Lower leg skin (tissue), 4 donors: ENCODE measurements at regions not wholly inside any gene's neighbourhood (a gene's known extent, or its start where the extent isn't known, plus 50 kb on each side); places are given as distances from the start of the nearest gene placed in this dataset.
"Not testable (repeated sequence)": the region's sequence is repeated elsewhere in the genome, so short reads cannot be mapped to it uniquely, and the experiment has no call there.

Experiments used
- DNase-seq, 2 donors: peaks; one replicate each; pipeline ENCODE4 v3.0.0-alpha.2; 2019; ENCODE audit warnings: low spot score in 2 of 2
- H3K4me3 ChIP-seq: fragments of 200-600 bp; sonication (generic); 2 replicates; pipeline ENCODE4 v1.5.1; 2017; ENCODE audit warnings: mild to moderate bottlenecking, low read depth; ENCODE audit not compliant: poor library complexity, severe bottlenecking
- CTCF ChIP-seq, 3 donors: fragments of 450-650 bp; IDR thresholded peaks; one replicate each; pipeline ENCODE4 v1.5.1; 2016; ENCODE audit warnings: antibody characterized with exemption in 3 of 3, mild to moderate bottlenecking in 3 of 3, moderate library complexity in 2 of 3
- POLR2A ChIP-seq, 2 donors: fragments of 450-650 bp; IDR thresholded peaks; one replicate each; pipeline ENCODE4 v1.6.1; 2016 to 2017; ENCODE audit warnings: antibody characterized with exemption in 2 of 2, mild to moderate bottlenecking in 1 of 2, moderate library complexity in 1 of 2
- WGBS, 2 donors: methylation state at CpG; one replicate each; pipeline ENCODE4 v1.1.5; 2018; 5-methylcytosine and 5-hydroxymethylcytosine counted together
- intact Hi-C: fragments of 100-400 bp; cut with DNase I; formaldehyde crosslinking; loops from one replicate; pipeline ENCODE4 v1.15.0; 2023; ENCODE audit warnings: low total_unique reads

GRCh38 chr4:82276332-82276640, 97.5 kb downstream of the HNRNPD start:
- intact Hi-C loops: no loop called here
- no peak for TF ChIP-seq CTCF (IDR thresholded peaks at IDR 0.05)
- no peak for TF ChIP-seq POLR2A (IDR thresholded peaks at IDR 0.05)
- WGBS, 2 donors: 91 to 97% methylated on average over 2 of the region's 2 CpGs
- no peak overlapping the region for H3K4me3 ChIP-seq
- DNase-seq: no peak

DNA sequence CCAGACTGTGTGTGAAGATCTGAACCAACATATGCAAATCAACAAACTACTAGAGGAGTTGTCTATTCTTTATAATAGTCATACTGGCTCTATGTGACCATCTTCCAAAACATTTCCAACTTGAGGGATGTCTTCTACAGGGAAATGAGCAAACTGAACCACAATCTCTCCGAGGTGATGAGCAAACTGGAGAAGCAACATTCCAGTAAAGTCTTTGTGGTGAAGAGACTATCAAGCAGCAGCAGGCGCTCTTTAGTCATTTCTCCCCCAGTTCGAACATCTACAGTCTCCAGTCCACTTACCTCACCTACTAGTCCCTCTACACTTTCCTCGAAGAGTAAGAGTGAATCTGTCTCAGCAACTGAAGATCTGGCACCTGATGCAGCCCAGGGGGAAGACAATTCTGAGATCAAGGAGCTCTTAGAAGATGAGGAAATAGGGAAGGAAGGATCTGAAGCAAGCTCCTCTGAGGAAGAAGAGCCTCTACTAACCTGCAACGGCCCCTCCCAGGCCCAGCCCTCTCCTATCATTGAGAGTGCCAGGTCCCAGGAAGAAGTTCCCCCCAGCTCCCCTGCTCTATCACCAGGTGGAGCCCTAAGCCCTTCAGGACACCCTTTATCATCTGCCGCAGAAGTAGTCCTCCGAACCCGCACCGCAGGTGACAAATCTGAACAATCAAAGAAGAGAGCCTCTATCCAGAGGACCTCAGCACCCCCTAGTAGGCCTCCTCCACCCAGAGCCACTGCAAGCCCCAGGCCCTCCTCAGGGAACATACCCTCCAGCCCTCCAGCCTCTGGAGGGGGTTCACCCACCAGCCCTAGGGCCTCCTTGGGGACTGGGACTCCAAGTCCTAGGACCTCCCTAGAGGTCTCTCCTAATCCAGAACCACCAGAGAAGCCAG, 98.1 kb downstream of the HNRNPD start:
- no peak overlapping the region for H3K4me3 ChIP-seq
- intact Hi-C loops: no loop called here
- TF ChIP-seq CTCF (IDR thresholded peaks at IDR 0.05): no peak
- no peak for TF ChIP-seq POLR2A (IDR thresholded peaks at IDR 0.05)
- WGBS, 2 donors: 80 to 85% methylated on average over 9 of the region's 9 CpGs
- no peak for DNase-seq

DNA sequence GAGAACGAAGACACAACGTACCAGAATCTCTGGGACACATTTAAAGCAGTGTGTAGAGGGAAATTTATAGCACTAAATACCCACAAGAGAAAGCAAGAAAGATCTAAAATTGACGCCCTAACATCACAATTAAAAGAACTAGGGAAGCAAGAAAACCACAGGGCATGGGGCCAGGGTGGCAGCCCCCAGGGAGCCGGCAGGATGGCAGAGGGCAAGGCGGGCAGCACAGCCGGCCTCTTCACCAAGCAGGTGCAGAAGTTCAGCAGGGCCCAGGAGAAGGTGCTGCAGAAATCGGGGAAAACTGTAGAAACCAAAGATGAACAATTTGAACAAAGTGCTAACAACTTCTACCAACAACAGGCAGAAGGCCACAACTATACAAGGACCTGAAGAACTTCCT, 99.1 kb downstream of the HNRNPD start:
- WGBS, 2 donors: 79 to 88% methylated on average over 7 of the region's 7 CpGs
- intact Hi-C loops, DNase-seq, H3K4me3 ChIP-seq: not testable (repeated sequence)

DNA sequence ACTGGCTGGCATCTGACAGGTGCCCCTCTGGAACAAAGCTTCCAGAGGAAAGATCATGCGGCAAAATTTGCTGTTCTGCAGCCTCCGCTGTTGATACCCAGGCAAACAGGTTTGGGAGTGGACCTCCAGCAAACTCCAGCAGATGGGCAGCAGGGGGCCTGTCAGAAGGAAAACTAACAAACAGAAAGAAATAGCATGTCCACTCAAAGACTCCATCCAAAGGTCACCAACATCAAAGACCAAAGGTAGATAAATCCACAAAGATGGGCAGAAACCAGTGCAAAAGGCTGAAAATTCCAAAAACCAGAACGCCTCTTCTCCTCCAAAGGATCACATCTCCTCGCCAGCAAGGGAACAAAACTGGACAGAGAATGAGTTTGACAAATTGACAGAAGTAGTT, 101.3 kb downstream of the HNRNPD start:
- DNase-seq, intact Hi-C loops, H3K4me3 ChIP-seq: not testable (repeated sequence)
- 83 to 94% methylated on average over 4 of the region's 4 CpGs for WGBS, 2 donors

GRCh38 chr4:82271915-82272480, 101.8 kb downstream of the HNRNPD start:
- DNase-seq, H3K4me3 ChIP-seq, intact Hi-C loops: not testable (repeated sequence)
- 71 to 78% methylated on average over 9 of the region's 9 CpGs for WGBS, 2 donors

DNA sequence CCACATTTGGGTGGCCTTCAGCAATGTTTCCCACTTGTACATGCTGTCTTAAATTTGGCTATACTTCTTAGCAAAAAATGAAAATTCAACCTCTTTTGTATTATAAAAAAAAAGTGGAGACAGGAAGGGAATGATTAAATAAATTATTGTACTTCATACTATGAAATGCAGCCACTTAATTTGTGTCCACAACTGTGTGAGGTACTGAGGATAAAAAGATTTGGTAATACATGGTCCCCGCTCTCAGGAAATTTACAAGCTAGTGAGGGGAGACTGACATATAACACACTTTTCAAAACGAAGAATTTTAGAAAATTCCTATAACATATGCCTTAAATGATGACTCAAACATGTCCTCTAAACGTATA, 105.0 kb downstream of the HNRNPD start:
- 44 to 54% methylated on average over 3 of the region's 3 CpGs for WGBS, 2 donors
- intact Hi-C loops: no loop called here
- no peak overlapping the region for H3K4me3 ChIP-seq
- TF ChIP-seq POLR2A (IDR thresholded peaks at IDR 0.05) (no peak), CTCF (IDR thresholded peaks at IDR 0.05) (no peak)
- no peak for DNase-seq

GRCh38 chr4:82268050-82268825, 105.6 kb downstream of the HNRNPD start:
- intact Hi-C loops: no loop called here
- TF ChIP-seq CTCF (IDR thresholded peaks at IDR 0.05): peak in 1 of 3 donors; percentile 37
- TF ChIP-seq POLR2A (IDR thresholded peaks at IDR 0.05): no peak
- 15 to 18% methylated on average over 4 of the region's 4 CpGs for WGBS, 2 donors
- peak in 1 of 2 donors; percentile 59 for DNase-seq
- no peak overlapping the region for H3K4me3 ChIP-seq
